SK-N-SH (cell line): ENCODE measurements at regions not wholly inside any gene's neighbourhood (a gene's known extent, or its start where the extent isn't known, plus 50 kb on each side); places are given as distances from the start of the nearest gene placed in this dataset.

Source experiments
- CTCF ChIA-PET: fragments of 300-600, 350-600 bp; formaldehyde crosslinking; extraction: SDS; loops from one replicate; lab custom pipeline; 2021; lab: Yijun Ruan, JAX
- POLR2A ChIA-PET: fragments of 350-600 bp; sonication (Branson Sonifier 250); formaldehyde crosslinking; extraction: SDS; loops from one replicate; lab custom pipeline; 2020; ENCODE audit warnings: antibody characterized with exemption, inconsistent platforms; lab: Yijun Ruan, JAX
- DNase-seq: peaks from one replicate; pipeline ENCODE4 v3.0.0; 2012
- H2AFZ ChIP-seq: fragments of 200-600 bp; sonication (generic); 2 replicates; pipeline ENCODE4 v1.8.1; 2016; ENCODE audit warnings: antibody characterized with exemption, mild to moderate bottlenecking, low read depth
- H3F3A ChIP-seq: fragments of 200-600 bp; sonication (generic); replicated peaks from 2 replicates; pipeline ENCODE3; 2016; ENCODE audit warnings: antibody characterized with exemption, mild to moderate bottlenecking; ENCODE audit not compliant: insufficient read depth
- H3K27ac ChIP-seq, 2 experiments: fragments of 200-500 bp in 1 of 2; fragments of 200-600 bp in 1 of 2; sonication (Bioruptor generic) in 1 of 2; sonication (generic), shearing (Covaris generic) in 1 of 2; 2 replicates each; pipeline versions ENCODE4 v1.5.1 to v1.6.1; 2014 to 2016; ENCODE audit warnings: low read depth in 2 of 2, inconsistent platforms in 1 of 2, low read length in 1 of 2, mild to moderate bottlenecking in 1 of 2, mixed read lengths in 1 of 2
- H3K27me3 ChIP-seq: fragments of 200-600 bp; sonication (generic), shearing (Covaris generic); 2 replicates; pipeline ENCODE4 v1.6.1; 2016; ENCODE audit warnings: mixed run types; ENCODE audit not compliant: insufficient read depth
- H3K36me3 ChIP-seq, 2 experiments: fragments of 200-500 bp in 1 of 2; fragments of 200-600 bp in 1 of 2; sonication (Bioruptor generic) in 1 of 2; sonication (generic) in 1 of 2; replicated peaks in 1 of 2; 2 replicates each; pipeline versions ENCODE3 to v1.5.1; 2014 to 2016; ENCODE audit warnings: low read length in 1 of 2, mild to moderate bottlenecking in 1 of 2; ENCODE audit not compliant: insufficient read depth in 2 of 2, control insufficient read depth in 1 of 2
- H3K4me1 ChIP-seq, 2 experiments: fragments of 200-500 bp in 1 of 2; fragments of 200-600 bp in 1 of 2; sonication (Bioruptor generic) in 1 of 2; sonication (generic), shearing (Covaris generic) in 1 of 2; 2 replicates each; pipeline versions ENCODE4 v1.5.1 to v1.6.1; 2014 to 2016; ENCODE audit warnings: low read depth in 1 of 2, low read length in 1 of 2, mixed run types in 1 of 2; ENCODE audit not compliant: insufficient read depth in 2 of 2, control insufficient read depth in 1 of 2
- H3K4me2 ChIP-seq: fragments of 200-600 bp; sonication (generic), shearing (Covaris generic); 2 replicates; pipeline ENCODE4 v1.6.1; 2017; ENCODE audit warnings: mixed run types
- H3K4me3 ChIP-seq, 2 experiments: fragments of 200-500 bp in 1 of 2; fragments of 200-600 bp in 1 of 2; sonication (Bioruptor generic) in 1 of 2; sonication (generic), shearing (Covaris generic) in 1 of 2; 2 replicates each; pipeline versions ENCODE4 v1.5.1 to v1.8.1; 2014 to 2016; ENCODE audit warnings: low read depth in 2 of 2, inconsistent platforms in 1 of 2, low read length in 1 of 2, mild to moderate bottlenecking in 1 of 2, mixed read lengths in 1 of 2, moderate library complexity in 1 of 2
- H3K79me2 ChIP-seq: fragments of 200-600 bp; sonication (generic); 2 replicates; pipeline ENCODE4 v1.8.1; 2017; ENCODE audit warnings: mild to moderate bottlenecking; ENCODE audit not compliant: insufficient read depth
- H3K9ac ChIP-seq: fragments of 200-600 bp; sonication (generic); 2 replicates; pipeline ENCODE4 v1.6.1; 2017; ENCODE audit warnings: mixed run types
- H3K9me2 ChIP-seq: fragments of 200-600 bp; sonication (generic); 2 replicates; pipeline ENCODE4 v1.6.1; 2017; ENCODE audit warnings: mixed run types
- H3K9me3 ChIP-seq: fragments of 200-600 bp; sonication (generic); 2 replicates; pipeline ENCODE4 v1.6.1; 2017; ENCODE audit warnings: mixed run types, mild to moderate bottlenecking, moderate library complexity
- H4K20me1 ChIP-seq: fragments of 200-600 bp; sonication (generic); 2 replicates; pipeline ENCODE4 v1.6.1; 2017; ENCODE audit warnings: mild to moderate bottlenecking, mixed run types; ENCODE audit not compliant: insufficient read depth
- CTCF ChIP-seq: fragments of 200-600 bp; sonication (generic); IDR thresholded peaks from 2 replicates; pipeline ENCODE4 v1.6.1; 2017; ENCODE audit warnings: antibody characterized with exemption, mild to moderate bottlenecking, moderate library complexity
- ELF1 ChIP-seq: IDR thresholded peaks from 2 replicates; pipeline ENCODE4 v1.4.0; 2012
- FOSL2 ChIP-seq: IDR thresholded peaks from 2 replicates; pipeline ENCODE4 v1.4.0; 2012; ENCODE audit warnings: low read depth, mild to moderate bottlenecking, moderate library complexity, borderline replicate concordance
- FOXJ3 ChIP-seq: sonication (generic); formaldehyde crosslinking; IDR thresholded peaks from 2 replicates; pipeline ENCODE4 v1.5.1; 2020; ENCODE audit warnings: mild to moderate bottlenecking, missing genetic modification reagents
- GABPA ChIP-seq: IDR thresholded peaks from 2 replicates; pipeline ENCODE4 v1.4.0; 2012; ENCODE audit warnings: low read depth, mild to moderate bottlenecking
- JUND ChIP-seq: IDR thresholded peaks from 2 replicates; pipeline ENCODE4 v1.4.0; 2012
- MEF2A ChIP-seq: IDR thresholded peaks from 2 replicates; pipeline ENCODE4 v1.4.0; 2012; ENCODE audit warnings: low read depth, borderline replicate concordance
- PBX3 ChIP-seq: IDR thresholded peaks from 2 replicates; pipeline ENCODE4; 2012
- RAD21 ChIP-seq: IDR thresholded peaks from 2 replicates; pipeline ENCODE4 v1.6.1; 2012; ENCODE audit warnings: mild to moderate bottlenecking, low read length
- RCOR1 ChIP-seq: fragments of 150-350 bp; IDR thresholded peaks from 2 replicates; pipeline ENCODE4 v1.6.1; 2017; ENCODE audit warnings: antibody characterized with exemption, low read length
- RXRA ChIP-seq: IDR thresholded peaks from 2 replicates; pipeline ENCODE4 v1.4.0; 2012; ENCODE audit warnings: low read depth, mild to moderate bottlenecking, borderline replicate concordance
- SIN3A ChIP-seq: IDR thresholded peaks from 2 replicates; pipeline ENCODE4 v1.6.1; 2012; ENCODE audit warnings: low read depth, mild to moderate bottlenecking, low read length, moderate library complexity, borderline replicate concordance
- TCF12 ChIP-seq: IDR thresholded peaks from 2 replicates; pipeline ENCODE4 v1.4.0; 2012
- TEAD4 ChIP-seq: IDR thresholded peaks from 2 replicates; pipeline ENCODE4 v1.4.0; 2012; ENCODE audit warnings: mild to moderate bottlenecking, borderline replicate concordance; ENCODE audit not compliant: insufficient read depth
- YY1 ChIP-seq: IDR thresholded peaks from 2 replicates; pipeline ENCODE4 v1.4.0; 2012; ENCODE audit warnings: low read depth, mild to moderate bottlenecking
- ZBTB33 ChIP-seq: IDR thresholded peaks from 2 replicates; pipeline ENCODE4 v1.4.0; 2012; ENCODE audit warnings: low read depth, borderline replicate concordance
- WGBS: methylation state at CpG from one replicate; pipeline ENCODE4 v1.1.6; 2017; ENCODE audit warnings: low lambda C conversion rate; 5-methylcytosine and 5-hydroxymethylcytosine counted together
- TF ChIP-seq, protein P1 (sequence below): IDR thresholded peaks from 2 replicates; pipeline ENCODE4 v1.6.1; 2012; ENCODE audit warnings: mild to moderate bottlenecking, low read depth, low read length, moderate library complexity
- TF ChIP-seq, protein P2 (sequence below): fragments of 150-350 bp; IDR thresholded peaks from 2 replicates; pipeline ENCODE4 v1.6.1; 2017; ENCODE audit warnings: antibody characterized with exemption, low read length, low read depth, borderline replicate concordance

- TF ChIP-seq ZBTB33 (no peak), SIN3A (no peak), RCOR1 (no peak), PBX3 (no peak), MEF2A (no peak)
Observed at GRCh38 chr7:35366167-35367155, 112.6 kb upstream of the TBX20 start (continued).

DNA sequence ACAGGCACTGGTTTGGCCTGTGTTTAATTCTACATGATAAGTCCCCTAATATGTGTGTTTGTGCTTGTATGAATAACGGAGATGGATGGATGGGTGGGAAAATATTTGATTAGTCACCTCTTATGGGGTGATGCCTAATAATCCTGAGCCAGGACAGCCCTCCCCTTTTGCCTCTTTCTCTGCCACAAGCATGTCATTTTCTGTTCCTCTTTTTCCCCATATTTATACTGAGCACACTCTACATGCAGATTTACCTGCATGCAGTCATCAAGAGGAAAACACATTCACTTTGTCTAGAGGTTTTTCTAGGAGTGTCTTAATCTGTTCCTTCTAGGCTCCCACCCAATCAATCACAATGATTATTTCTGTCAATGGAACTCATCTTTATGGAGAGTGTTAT, 111.6 kb upstream of the TBX20 start:
- WGBS = 35% methylated on average over 1 of the region's 1 CpG
- Histone ChIP-seq H3F3A (no peaks in the 10 kb centered on the region), H3K27me3 (no peaks in the 10 kb centered on the region), H3K4me3 (no peak overlapping the region), H3K9ac (no peak overlapping the region), H3K27ac (no peak overlapping the region), H3K9me2 (no peaks in the 10 kb centered on the region), H3K4me1 (peaks cover 0 to 7% of the 10 kb centered on the region in 2 experiments; a peak in 2 of 4 replicates), H3K36me3 (no peaks in the 10 kb centered on the region), H4K20me1 (no peaks in the 10 kb centered on the region), H3K4me2 (no peak overlapping the region), H2AFZ (no peak overlapping the region), H3K9me3 (no peaks in the 10 kb centered on the region), H3K79me2 (no peaks in the 10 kb centered on the region)
- POLR2A ChIA-PET = no interaction called here
- DNase-seq = no peak
- CTCF ChIA-PET = interaction anchor here (1.0 to 1.5 kb wide), 2 partner anchors 10 to 172 kb away, joined by 3 to 4 read pairs; no protein-coding TSS in a partner anchor
- TF ChIP-seq MEF2A (no peak), TCF12 (no peak), FOXJ3 (no peak), RCOR1 (no peak), ZBTB33 (no peak), YY1 (no peak), RAD21 (no peak), CTCF (no peak), RXRA (no peak), JUND (no peak), FOSL2 (no peak), ELF1 (no peak), GABPA (no peak), TEAD4 (no peak)
- TF ChIP-seq, protein P1, sequence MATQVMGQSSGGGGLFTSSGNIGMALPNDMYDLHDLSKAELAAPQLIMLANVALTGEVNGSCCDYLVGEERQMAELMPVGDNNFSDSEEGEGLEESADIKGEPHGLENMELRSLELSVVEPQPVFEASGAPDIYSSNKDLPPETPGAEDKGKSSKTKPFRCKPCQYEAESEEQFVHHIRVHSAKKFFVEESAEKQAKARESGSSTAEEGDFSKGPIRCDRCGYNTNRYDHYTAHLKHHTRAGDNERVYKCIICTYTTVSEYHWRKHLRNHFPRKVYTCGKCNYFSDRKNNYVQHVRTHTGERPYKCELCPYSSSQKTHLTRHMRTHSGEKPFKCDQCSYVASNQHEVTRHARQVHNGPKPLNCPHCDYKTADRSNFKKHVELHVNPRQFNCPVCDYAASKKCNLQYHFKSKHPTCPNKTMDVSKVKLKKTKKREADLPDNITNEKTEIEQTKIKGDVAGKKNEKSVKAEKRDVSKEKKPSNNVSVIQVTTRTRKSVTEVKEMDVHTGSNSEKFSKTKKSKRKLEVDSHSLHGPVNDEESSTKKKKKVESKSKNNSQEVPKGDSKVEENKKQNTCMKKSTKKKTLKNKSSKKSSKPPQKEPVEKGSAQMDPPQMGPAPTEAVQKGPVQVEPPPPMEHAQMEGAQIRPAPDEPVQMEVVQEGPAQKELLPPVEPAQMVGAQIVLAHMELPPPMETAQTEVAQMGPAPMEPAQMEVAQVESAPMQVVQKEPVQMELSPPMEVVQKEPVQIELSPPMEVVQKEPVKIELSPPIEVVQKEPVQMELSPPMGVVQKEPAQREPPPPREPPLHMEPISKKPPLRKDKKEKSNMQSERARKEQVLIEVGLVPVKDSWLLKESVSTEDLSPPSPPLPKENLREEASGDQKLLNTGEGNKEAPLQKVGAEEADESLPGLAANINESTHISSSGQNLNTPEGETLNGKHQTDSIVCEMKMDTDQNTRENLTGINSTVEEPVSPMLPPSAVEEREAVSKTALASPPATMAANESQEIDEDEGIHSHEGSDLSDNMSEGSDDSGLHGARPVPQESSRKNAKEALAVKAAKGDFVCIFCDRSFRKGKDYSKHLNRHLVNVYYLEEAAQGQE = no peak
- TF ChIP-seq, protein P2, sequence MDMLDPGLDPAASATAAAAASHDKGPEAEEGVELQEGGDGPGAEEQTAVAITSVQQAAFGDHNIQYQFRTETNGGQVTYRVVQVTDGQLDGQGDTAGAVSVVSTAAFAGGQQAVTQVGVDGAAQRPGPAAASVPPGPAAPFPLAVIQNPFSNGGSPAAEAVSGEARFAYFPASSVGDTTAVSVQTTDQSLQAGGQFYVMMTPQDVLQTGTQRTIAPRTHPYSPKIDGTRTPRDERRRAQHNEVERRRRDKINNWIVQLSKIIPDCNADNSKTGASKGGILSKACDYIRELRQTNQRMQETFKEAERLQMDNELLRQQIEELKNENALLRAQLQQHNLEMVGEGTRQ = no peak
